ENCODE measurements at regions not wholly inside any gene's neighbourhood (a gene's known extent, or its start where the extent isn't known, plus 50 kb on each side); places are given as distances from the start of the nearest gene placed in this dataset.

- H3K9me3 ChIP-seq (replicated peaks; ENCODE audit: insufficient read depth, low read length): no peaks in the 10 kb centered on the region
- no peaks in the 10 kb centered on the region for H3K36me3 ChIP-seq (replicated peaks; ENCODE audit: insufficient read depth, low read length)
- no peaks in the 10 kb centered on the region for H3K27me3 ChIP-seq (replicated peaks; ENCODE audit: insufficient read depth, low read length)
- no peaks in the 10 kb centered on the region for H3K79me2 ChIP-seq (ENCODE audit: low read length)
- H3F3A ChIP-seq (ENCODE audit: insufficient read depth, low read length): no peaks in the 10 kb centered on the region
- no peak overlapping the region for H2AFZ ChIP-seq (ENCODE audit: low read length)
- DNase-seq: no peak
- no peak overlapping the region for H3K9ac ChIP-seq (ENCODE audit: low read length)
- no peak overlapping the region for H3K27ac ChIP-seq (ENCODE audit: low read length)
- H3K4me2 ChIP-seq (ENCODE audit: low read depth, low read length): no peak overlapping the region
- H3K4me3 ChIP-seq (ENCODE audit: low read length): no peak overlapping the region
- no peaks in the 10 kb centered on the region for H3K4me1 ChIP-seq (ENCODE audit: low read length)
- H3K9me2 ChIP-seq (replicated peaks; ENCODE audit: insufficient read depth, low read length): no peaks in the 10 kb centered on the region
- no peaks in the 10 kb centered on the region for H4K20me1 ChIP-seq (ENCODE audit: insufficient read depth, low read length)
- TF ChIP-seq CTCF (IDR thresholded peaks at IDR 0.05; ENCODE audit: low read length) (no peak), EZH2phosphoT487 (IDR thresholded peaks at IDR 0.05; ENCODE audit: low read length) (no peak), EZH2 (optimal IDR thresholded peaks at IDR 0.05; ENCODE audit: low read depth, low read length) (no peak)
Observed at GRCh38 chr6:98037571-98037970, 754.6 kb upstream of the MMS22L start.

GRCh38 chr6:98039443-98039842 is 756.4 kb upstream of the MMS22L start:
- Histone ChIP-seq H3K9ac (ENCODE audit: low read length) (no peak overlapping the region), H3K9me3 (replicated peaks; ENCODE audit: insufficient read depth, low read length) (no peaks in the 10 kb centered on the region), H3K4me3 (ENCODE audit: low read length) (no peak overlapping the region), H3K4me1 (ENCODE audit: low read length) (no peaks in the 10 kb centered on the region), H3K9me2 (replicated peaks; ENCODE audit: insufficient read depth, low read length) (no peaks in the 10 kb centered on the region), H3K27me3 (replicated peaks; ENCODE audit: insufficient read depth, low read length) (no peaks in the 10 kb centered on the region), H3K27ac (ENCODE audit: low read length) (no peak overlapping the region), H3K79me2 (ENCODE audit: low read length) (no peaks in the 10 kb centered on the region), H3K36me3 (replicated peaks; ENCODE audit: insufficient read depth, low read length) (no peaks in the 10 kb centered on the region), H3F3A (ENCODE audit: insufficient read depth, low read length) (no peaks in the 10 kb centered on the region), H2AFZ (ENCODE audit: low read length) (no peak overlapping the region), H3K4me2 (ENCODE audit: low read depth, low read length) (no peak overlapping the region), H4K20me1 (ENCODE audit: insufficient read depth, low read length) (no peaks in the 10 kb centered on the region)
- DNase-seq: no peak
- no peak for TF ChIP-seq EZH2 (optimal IDR thresholded peaks at IDR 0.05; ENCODE audit: low read depth, low read length)
- no peak for TF ChIP-seq EZH2phosphoT487 (IDR thresholded peaks at IDR 0.05; ENCODE audit: low read length)
- no peak for TF ChIP-seq CTCF (IDR thresholded peaks at IDR 0.05; ENCODE audit: low read length)

- no peaks in the 10 kb centered on the region for H4K20me1 ChIP-seq (ENCODE audit: insufficient read depth, low read length)
- H3K27ac ChIP-seq (ENCODE audit: low read length): no peak overlapping the region
- H3K9ac ChIP-seq (ENCODE audit: low read length): no peak overlapping the region
- no peaks in the 10 kb centered on the region for H3K9me3 ChIP-seq (replicated peaks; ENCODE audit: insufficient read depth, low read length)
- no peak overlapping the region for H2AFZ ChIP-seq (ENCODE audit: low read length)
- H3K4me3 ChIP-seq (ENCODE audit: low read length): no peak overlapping the region
- H3K4me2 ChIP-seq (ENCODE audit: low read depth, low read length): no peak overlapping the region
- TF ChIP-seq CTCF (IDR thresholded peaks at IDR 0.05; ENCODE audit: low read length): peak; percentile 16; the same call in 1 of the 2 replicates
- no peak for TF ChIP-seq EZH2 (optimal IDR thresholded peaks at IDR 0.05; ENCODE audit: low read depth, low read length)
- no peak for TF ChIP-seq EZH2phosphoT487 (IDR thresholded peaks at IDR 0.05; ENCODE audit: low read length)
- H3K4me1 ChIP-seq (ENCODE audit: low read length): no peaks in the 10 kb centered on the region
- H3K79me2 ChIP-seq (ENCODE audit: low read length): no peaks in the 10 kb centered on the region
- no peaks in the 10 kb centered on the region for H3K36me3 ChIP-seq (replicated peaks; ENCODE audit: insufficient read depth, low read length)
- no peaks in the 10 kb centered on the region for H3K27me3 ChIP-seq (replicated peaks; ENCODE audit: insufficient read depth, low read length)
- peak; percentile 6 for DNase-seq
- H3K9me2 ChIP-seq (replicated peaks; ENCODE audit: insufficient read depth, low read length): no peaks in the 10 kb centered on the region
- H3F3A ChIP-seq (ENCODE audit: insufficient read depth, low read length): no peaks in the 10 kb centered on the region
Observed at GRCh38 chr6:98039904-98040607, 757.0 kb upstream of the MMS22L start.

Data from MM.1S (cell line).